Astrocyte of the spinal cord (primary cell): ENCODE measurements at regions not wholly inside any gene's neighbourhood (a gene's known extent, or its start where the extent isn't known, plus 50 kb on each side); places are given as distances from the start of the nearest gene placed in this dataset.

Experiments used
- DNase-seq: peaks from one replicate; pipeline ENCODE4 v3.0.0; 2011; ENCODE audit warnings: low read depth, low spot score
- H3K4me3 ChIP-seq: 2 replicates; pipeline ENCODE4 v1.5.1; 2011; ENCODE audit warnings: low read depth, mild to moderate bottlenecking, low read length, moderate library complexity
- CTCF ChIP-seq: IDR thresholded peaks from 2 replicates; pipeline ENCODE4 v1.5.1; 2012; ENCODE audit warnings: low read depth, mild to moderate bottlenecking, low read length, inconsistent platforms
- in situ Hi-C: cut with HindIII; loops from 2 replicates; pipeline ENCODE4 v1.10.0; 2017; ENCODE audit warnings: low sequenced_read_pairs

- in situ Hi-C loops: no loop called here
- no peak for TF ChIP-seq CTCF
- H3K4me3 ChIP-seq: no peak overlapping the region
- DNase-seq: no peak
Observed at GRCh38 chr4:91916219-91916618, 387.5 kb upstream of the GRID2 start.

- no peak for TF ChIP-seq CTCF
- in situ Hi-C loops: no loop called here
- DNase-seq: no peak
- H3K4me3 ChIP-seq: no peak overlapping the region
Observed at GRCh38 chr4:91924625-91925024, 379.1 kb upstream of the GRID2 start.

GRCh38 chr4:91935217-91935616 is 368.5 kb upstream of the GRID2 start:
- TF ChIP-seq CTCF: no peak

GRCh38 chr4:91936311-91936710 is 367.5 kb upstream of the GRID2 start:
- DNase-seq: peak; percentile 61
- no peak for TF ChIP-seq CTCF
- no peak overlapping the region for H3K4me3 ChIP-seq
- in situ Hi-C loops: no loop called here

More at GRCh38 chr4:91935217-91935616, 368.5 kb upstream of the GRID2 start:
- DNase-seq: no peak
- H3K4me3 ChIP-seq: no peak overlapping the region
- in situ Hi-C loops: no loop called here

GRCh38 chr4:91957963-91958362 is 345.8 kb upstream of the GRID2 start:
- in situ Hi-C loops: no loop called here
- no peak overlapping the region for H3K4me3 ChIP-seq
- TF ChIP-seq CTCF: no peak
- no peak for DNase-seq

GRCh38 chr4:91958596-91958995 is 345.2 kb upstream of the GRID2 start:
- peak; percentile 38 for DNase-seq
- in situ Hi-C loops: no loop called here
- no peak overlapping the region for H3K4me3 ChIP-seq
- no peak for TF ChIP-seq CTCF

- in situ Hi-C loops: no loop called here
- peak; percentile 22 for DNase-seq
- no peak for TF ChIP-seq CTCF
- no peak overlapping the region for H3K4me3 ChIP-seq
Observed at GRCh38 chr4:91961504-91961903, 342.3 kb upstream of the GRID2 start.
